GM12878 (cell line): ENCODE measurements at regions not wholly inside any gene's neighbourhood (a gene's known extent, or its start where the extent isn't known, plus 50 kb on each side); places are given as distances from the start of the nearest gene placed in this dataset.

Source experiments
- ATF7 ChIP-seq: fragments of 450-650 bp; IDR thresholded peaks from 2 replicates; pipeline ENCODE4 v1.6.1; 2016; ENCODE audit warnings: low read depth, mild to moderate bottlenecking
- BHLHE40 ChIP-seq, 2 experiments: fragments of 450-650 bp in 1 of 2; IDR thresholded peaks; 2 replicates each; pipeline ENCODE4 v1.6.1; 2011 to 2017; ENCODE audit warnings: low read depth in 2 of 2, borderline replicate concordance in 1 of 2, improper control_type of control experiment in 1 of 2, low read length in 1 of 2, mild to moderate bottlenecking in 1 of 2
- CEBPB ChIP-seq, 2 experiments: fragments of 150-350 bp in 1 of 2; IDR thresholded peaks; 2 replicates each; pipeline ENCODE4 v1.6.1; 2012 to 2014; ENCODE audit warnings: low read depth in 2 of 2, low read length in 2 of 2, borderline replicate concordance in 1 of 2, inconsistent platforms in 1 of 2
- CREB1 ChIP-seq: IDR thresholded peaks from 2 replicates; pipeline ENCODE4 v1.6.1; 2012; ENCODE audit warnings: low read depth, mild to moderate bottlenecking, inconsistent platforms
- EED ChIP-seq: sonication (generic); IDR thresholded peaks from 2 replicates; pipeline ENCODE4 v1.6.1; 2016; ENCODE audit warnings: antibody characterized with exemption, low read depth
- EGR1 ChIP-seq, 2 experiments: IDR thresholded peaks; 1 replicate in 1 of 2; 2 replicates in 1 of 2; pipeline ENCODE4 v1.6.1; 2011 to 2012; ENCODE audit warnings: low read depth in 2 of 2, low read length in 2 of 2, borderline replicate concordance in 1 of 2, mild to moderate bottlenecking in 1 of 2, moderate library complexity in 1 of 2
- IKZF1 ChIP-seq: fragments of 450-650 bp; conservative IDR thresholded peaks from 2 replicates; pipeline ENCODE4 v1.6.1; 2017; ENCODE audit warnings: antibody characterized with exemption, mild to moderate bottlenecking
- JUNB ChIP-seq: IDR thresholded peaks from 2 replicates; pipeline ENCODE4 v1.6.1; 2016; ENCODE audit warnings: antibody characterized with exemption, mild to moderate bottlenecking
- NRF1 ChIP-seq: conservative IDR thresholded peaks from 2 replicates; pipeline ENCODE4 v1.6.1; 2011; ENCODE audit warnings: mild to moderate bottlenecking, low read depth, low read length, improper control_type of control experiment
- PKNOX1 ChIP-seq: fragments of 450-650 bp; IDR thresholded peaks from 2 replicates; pipeline ENCODE4 v1.6.1; 2016; ENCODE audit warnings: mild to moderate bottlenecking
- POLR2AphosphoS5 ChIP-seq: IDR thresholded peaks from 2 replicates; pipeline ENCODE4 v1.6.1; 2011; ENCODE audit warnings: mild to moderate bottlenecking, low read length, inconsistent platforms
- RCOR1 ChIP-seq: conservative IDR thresholded peaks from 2 replicates; pipeline ENCODE4 v1.6.1; 2012; ENCODE audit warnings: low read depth, low read length, improper control_type of control experiment
- RELA ChIP-seq: fragments of 450-650 bp; IDR thresholded peaks from 2 replicates; pipeline ENCODE4 v1.8.0; 2014; ENCODE audit warnings: borderline replicate concordance; ENCODE audit not compliant: partially characterized antibody
- RELB ChIP-seq: fragments of 450-650 bp; IDR thresholded peaks from 2 replicates; pipeline ENCODE4 v1.6.1; 2017; ENCODE audit warnings: low read depth, mild to moderate bottlenecking, moderate library complexity
- SMARCA5 ChIP-seq: fragments of 450-650 bp; IDR thresholded peaks from 2 replicates; pipeline ENCODE4 v1.6.1; 2017; ENCODE audit warnings: mild to moderate bottlenecking
- SPI1 ChIP-seq: IDR thresholded peaks from 2 replicates; pipeline ENCODE4 v1.6.1; 2011; ENCODE audit warnings: low read depth, mild to moderate bottlenecking, low read length, moderate library complexity, borderline replicate concordance; ENCODE audit not compliant: insufficient read depth
- TARDBP ChIP-seq: IDR thresholded peaks from 2 replicates; pipeline ENCODE4 v1.6.1; 2016; ENCODE audit warnings: borderline replicate concordance

GRCh38 chr6:6811128-6812009 lies 222.8 kb downstream of the LY86 start (continued):
- no peak for TF ChIP-seq TARDBP
- peak; percentile 41 for TF ChIP-seq IKZF1
- peak; percentile 19; the same call in 1 of the 2 replicates for TF ChIP-seq RELB
- no peak for TF ChIP-seq NRF1
- TF ChIP-seq CREB1: peak; percentile 75
- 0 out of 2 replicates have a peak, but pooled peaks have one; percentile 5 for TF ChIP-seq JUNB
- TF ChIP-seq SPI1: peak; percentile 31; the same call in 1 of the 2 replicates
- TF ChIP-seq RCOR1: no peak
- TF ChIP-seq CEBPB (IDR thresholded peaks at IDR 0.05; ENCODE audit: borderline replicate concordance in 1 of 2, low read depth in 2 of 2, low read length in 2 of 2): no peak
- peak; percentile 89 to 91 for TF ChIP-seq BHLHE40 (IDR thresholded peaks at IDR 0.05; ENCODE audit: borderline replicate concordance in 1 of 2, low read depth in 2 of 2, low read length in 1 of 2)
- TF ChIP-seq POLR2AphosphoS5: 0 out of 2 replicates have a peak, but pooled peaks have one; percentile 26
- no peak for TF ChIP-seq RELA
- TF ChIP-seq SMARCA5: no peak
- TF ChIP-seq EED: 0 out of 2 replicates have a peak, but pooled peaks have one; percentile 60
- peak; percentile 3; the same call in 1 of the 2 replicates for TF ChIP-seq PKNOX1
- no peak for TF ChIP-seq EGR1 (IDR thresholded peaks at IDR 0.05; ENCODE audit: borderline replicate concordance in 1 of 2, low read depth in 2 of 2, low read length in 2 of 2)
- TF ChIP-seq ATF7: peak; percentile 74; the same call in 1 of the 2 replicates
- TF ChIP-seq, all 136 proteins: peak for 14
